Keratinocyte (primary cell): ENCODE measurements at regions not wholly inside any gene's neighbourhood (a gene's known extent, or its start where the extent isn't known, plus 50 kb on each side); places are given as distances from the start of the nearest gene placed in this dataset.

ENCODE experiments used
- DNase-seq: peaks from one replicate; pipeline ENCODE4 v3.0.0-alpha.2; 2011; ENCODE audit warnings: low read depth, missing footprints, low spot score
- FAIRE-seq: peaks from 2 replicates; lab custom pipeline; 2011; peaks lifted over from hg19 to GRCh38; lab: Jason Lieb, UNC
- H2AFZ ChIP-seq: 2 replicates; pipeline ENCODE4 v1.6.0; 2012; ENCODE audit warnings: low read length, control low read depth, inconsistent platforms; ENCODE audit not compliant: control insufficient read depth
- H3K27ac ChIP-seq: 2 replicates; pipeline ENCODE4 v1.5.1; 2011; ENCODE audit warnings: low read length; ENCODE audit not compliant: control insufficient read depth, insufficient read depth
- H3K27me3 ChIP-seq: 3 replicates; pipeline ENCODE4 v1.6.0; 2011; ENCODE audit warnings: low read length; ENCODE audit not compliant: control insufficient read depth, insufficient read depth; ENCODE audit errors: extremely low read depth
- H3K36me3 ChIP-seq, 2 experiments: 2 replicates in 1 of 2; 3 replicates in 1 of 2; pipeline ENCODE4 v1.5.1; 2011; ENCODE audit warnings: low read length in 2 of 2, mild to moderate bottlenecking in 1 of 2; ENCODE audit not compliant: control insufficient read depth in 2 of 2, insufficient read depth in 2 of 2; ENCODE audit errors: extremely low read depth in 1 of 2
- H3K4me1 ChIP-seq: 3 replicates; pipeline ENCODE4 v1.5.1; 2011; ENCODE audit warnings: low read length; ENCODE audit not compliant: control insufficient read depth, insufficient read depth; ENCODE audit errors: extremely low read depth
- H3K4me2 ChIP-seq: 3 replicates; pipeline ENCODE4 v1.6.0; 2011; ENCODE audit warnings: low read depth, low read length; ENCODE audit not compliant: control insufficient read depth, insufficient read depth; ENCODE audit errors: extremely low read depth
- H3K4me3 ChIP-seq, 3 experiments: fragments of 200-600 bp in 1 of 3; sonication (generic) in 1 of 3; 2 replicates in 2 of 3; 3 replicates in 1 of 3; pipeline ENCODE4 v1.5.1; 2011 to 2016; ENCODE audit warnings: low read length in 3 of 3, mild to moderate bottlenecking in 3 of 3, control low read depth in 2 of 3, inconsistent platforms in 1 of 3, low read depth in 1 of 3, mixed read lengths in 1 of 3, mixed run types in 1 of 3, moderate library complexity in 1 of 3; ENCODE audit not compliant: control insufficient read depth in 2 of 3, insufficient read depth in 2 of 3; ENCODE audit errors: extremely low read depth in 1 of 3
- H3K79me2 ChIP-seq: 2 replicates; pipeline ENCODE4 v1.6.0; 2012; ENCODE audit warnings: low read length; ENCODE audit not compliant: control insufficient read depth, insufficient read depth
- H3K9ac ChIP-seq: 3 replicates; pipeline ENCODE4 v1.6.0; 2011; ENCODE audit warnings: low read length; ENCODE audit not compliant: control insufficient read depth, insufficient read depth; ENCODE audit errors: extremely low read depth
- H3K9me1 ChIP-seq: 3 replicates; pipeline ENCODE4 v1.6.0; 2011; ENCODE audit warnings: low read length; ENCODE audit not compliant: control insufficient read depth, insufficient read depth; ENCODE audit errors: extremely low read depth
- H3K9me3 ChIP-seq: 2 replicates; pipeline ENCODE4 v1.5.1; 2012; ENCODE audit warnings: low read depth, low read length; ENCODE audit not compliant: control insufficient read depth
- H4K20me1 ChIP-seq: 3 replicates; pipeline ENCODE4 v1.6.0; 2011; ENCODE audit warnings: low read length; ENCODE audit not compliant: control insufficient read depth, insufficient read depth; ENCODE audit errors: extremely low read depth
- CTCF ChIP-seq, 3 experiments: IDR thresholded peaks in 1 of 3; conservative IDR thresholded peaks in 1 of 3; optimal IDR thresholded peaks in 1 of 3; 2 replicates in 2 of 3; 3 replicates in 1 of 3; pipeline versions ENCODE3 to v1.5.1; 2011; ENCODE audit warnings: low read length in 3 of 3, mild to moderate bottlenecking in 3 of 3, moderate library complexity in 2 of 3, control low read depth in 1 of 3, inconsistent platforms in 1 of 3; ENCODE audit not compliant: insufficient read depth in 2 of 3; ENCODE audit errors: extremely low read depth in 1 of 3
- EZH2 ChIP-seq: IDR thresholded peaks from one replicate; pipeline ENCODE4 v1.6.1; 2012; ENCODE audit warnings: inconsistent platforms, mild to moderate bottlenecking, low read length, moderate library complexity
- dilution Hi-C: fragments of 300-500 bp; cut with MboI; formaldehyde crosslinking; loops from one replicate; pipeline ENCODE4 v1.7.0; 2020; ENCODE audit warnings: low sequenced_read_pairs; ENCODE audit not compliant: extremely low pct_ligation_motif_present

- dilution Hi-C loops: loop anchor here (25.0 kb wide), 1 partner anchor 291 kb away; no protein-coding TSS in a partner anchor
- Histone ChIP-seq H3K4me3 (no peak overlapping the region), H4K20me1 (no peaks in the 10 kb centered on the region), H3K36me3 (no peaks in the 10 kb centered on the region), H3K9me3 (no peaks in the 10 kb centered on the region), H3K27me3 (no peaks in the 10 kb centered on the region), H3K9me1 (no peaks in the 10 kb centered on the region), H3K4me1 (peaks cover 27% of the 10 kb centered on the region), H3K79me2 (no peaks in the 10 kb centered on the region), H3K4me2 (no peak overlapping the region), H2AFZ (no peak overlapping the region), H3K27ac (no peak overlapping the region), H3K9ac (no peak overlapping the region)
- DNase-seq (no peak), FAIRE-seq (no peak)
- TF ChIP-seq EZH2 (no peak), CTCF (optimal IDR thresholded peaks at IDR 0.05 in 1 of 3, IDR thresholded peaks at IDR 0.05 in 1 of 3, conservative IDR thresholded peaks at IDR 0.05 in 1 of 3; ENCODE audit: extremely low read depth in 1 of 3, insufficient read depth in 2 of 3, low read length in 3 of 3) (no peak)
These were observed 162.5 kb downstream of the DLL1 start for GRCh38 chr6:170128346-170128745.

GRCh38 chr6:170127151-170127550 lies 163.7 kb downstream of the DLL1 start:
- TF ChIP-seq CTCF (optimal IDR thresholded peaks at IDR 0.05 in 1 of 3, IDR thresholded peaks at IDR 0.05 in 1 of 3, conservative IDR thresholded peaks at IDR 0.05 in 1 of 3; ENCODE audit: extremely low read depth in 1 of 3, insufficient read depth in 2 of 3, low read length in 3 of 3) (no peak), EZH2 (no peak)
- no peak overlapping the region for H3K27ac ChIP-seq
- H3K4me2 ChIP-seq: no peak overlapping the region
- no peaks in the 10 kb centered on the region for H3K36me3 ChIP-seq
- H3K9me3 ChIP-seq: no peaks in the 10 kb centered on the region
- DNase-seq (no peak), FAIRE-seq (no peak)
- no peak overlapping the region for H3K4me3 ChIP-seq
- no peak overlapping the region for H3K9ac ChIP-seq
- no peaks in the 10 kb centered on the region for H3K9me1 ChIP-seq
- no peaks in the 10 kb centered on the region for H3K27me3 ChIP-seq
- H2AFZ ChIP-seq: no peak overlapping the region
- peaks cover 34% of the 10 kb centered on the region for H3K4me1 ChIP-seq
- H3K79me2 ChIP-seq: no peaks in the 10 kb centered on the region
- no peaks in the 10 kb centered on the region for H4K20me1 ChIP-seq
- dilution Hi-C loops: loop anchor here (25.0 kb wide), 1 partner anchor 290 kb away; no protein-coding TSS in a partner anchor
